ENCODE measurements at regions not wholly inside any gene's neighbourhood (a gene's known extent, or its start where the extent isn't known, plus 50 kb on each side); places are given as distances from the start of the nearest gene placed in this dataset.

- no peak for TF ChIP-seq CTCF (IDR thresholded peaks at IDR 0.05)
- no peak for TF ChIP-seq POLR2A (IDR thresholded peaks at IDR 0.05)
These were observed 129.3 kb upstream of the FAM241A start for GRCh38 chr4:112015960-112016359.

All from right lobe of liver (tissue), 4 donors.